ENCODE measurements at regions not wholly inside any gene's neighbourhood (a gene's known extent, or its start where the extent isn't known, plus 50 kb on each side); places are given as distances from the start of the nearest gene placed in this dataset.

- TF ChIP-seq, protein P1, sequence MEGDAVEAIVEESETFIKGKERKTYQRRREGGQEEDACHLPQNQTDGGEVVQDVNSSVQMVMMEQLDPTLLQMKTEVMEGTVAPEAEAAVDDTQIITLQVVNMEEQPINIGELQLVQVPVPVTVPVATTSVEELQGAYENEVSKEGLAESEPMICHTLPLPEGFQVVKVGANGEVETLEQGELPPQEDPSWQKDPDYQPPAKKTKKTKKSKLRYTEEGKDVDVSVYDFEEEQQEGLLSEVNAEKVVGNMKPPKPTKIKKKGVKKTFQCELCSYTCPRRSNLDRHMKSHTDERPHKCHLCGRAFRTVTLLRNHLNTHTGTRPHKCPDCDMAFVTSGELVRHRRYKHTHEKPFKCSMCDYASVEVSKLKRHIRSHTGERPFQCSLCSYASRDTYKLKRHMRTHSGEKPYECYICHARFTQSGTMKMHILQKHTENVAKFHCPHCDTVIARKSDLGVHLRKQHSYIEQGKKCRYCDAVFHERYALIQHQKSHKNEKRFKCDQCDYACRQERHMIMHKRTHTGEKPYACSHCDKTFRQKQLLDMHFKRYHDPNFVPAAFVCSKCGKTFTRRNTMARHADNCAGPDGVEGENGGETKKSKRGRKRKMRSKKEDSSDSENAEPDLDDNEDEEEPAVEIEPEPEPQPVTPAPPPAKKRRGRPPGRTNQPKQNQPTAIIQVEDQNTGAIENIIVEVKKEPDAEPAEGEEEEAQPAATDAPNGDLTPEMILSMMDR (IDR thresholded peaks at IDR 0.05) = no peak
- TF ChIP-seq POLR2A (IDR thresholded peaks at IDR 0.05) = no peak
- intact Hi-C loops (cut with DNase I) = no loop called here
- Histone ChIP-seq H3K27ac (no peak overlapping the region), H3K27me3 (no peaks in the 10 kb centered on the region), H3K36me3 (no peaks in the 10 kb centered on the region), H3K4me3 (no peak overlapping the region), H3K4me1 (no peaks in the 10 kb centered on the region), H3K9me3 (no peaks in the 10 kb centered on the region)
- ATAC-seq = no peak
- WGBS (ENCODE audit: insufficient coverage, low coverage, low lambda C conversion rate, missing lambda C conversion rate) = 72% methylated on average over 3 of the region's 8 CpGs
- DNase-seq = no peak
Observed at GRCh38 chr5:167916261-167916691, 375.2 kb upstream of the WWC1 start.

DNA sequence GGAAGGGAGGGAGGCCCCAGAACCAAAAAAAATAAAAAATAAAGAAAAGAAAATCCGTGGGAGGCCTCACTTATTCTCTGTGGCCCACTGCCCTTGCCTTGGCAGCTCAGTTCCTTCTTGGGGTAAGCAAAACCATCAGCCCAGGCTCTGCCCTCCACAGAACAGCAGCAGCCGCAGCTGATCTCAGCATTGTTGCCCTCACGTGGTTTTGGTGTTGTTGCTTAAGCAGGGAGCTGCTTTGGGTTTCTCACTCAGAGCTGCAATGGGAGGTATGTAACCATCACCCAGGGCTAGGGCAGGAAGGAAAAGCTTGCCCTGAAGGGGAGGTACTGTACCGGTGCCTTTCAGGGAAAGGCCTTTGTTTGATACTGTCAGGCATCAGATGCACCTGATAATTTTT lies 374.7 kb upstream of the WWC1 start:
- DNase-seq (no peak), ATAC-seq (peak in 1 of 4 donors; percentile 42)
- no peak overlapping the region for H3K4me3 ChIP-seq
- TF ChIP-seq, protein P1 (IDR thresholded peaks at IDR 0.05) = no peak
- TF ChIP-seq POLR2A (IDR thresholded peaks at IDR 0.05) = no peak
- no peak overlapping the region for H3K27ac ChIP-seq
- H3K36me3 ChIP-seq = no peaks in the 10 kb centered on the region
- H3K4me1 ChIP-seq = no peaks in the 10 kb centered on the region
- 28% methylated on average over 4 of the region's 4 CpGs for WGBS (ENCODE audit: insufficient coverage, low coverage, low lambda C conversion rate, missing lambda C conversion rate)
- intact Hi-C loops (cut with DNase I) = no loop called here
- H3K27me3 ChIP-seq = no peaks in the 10 kb centered on the region
- no peaks in the 10 kb centered on the region for H3K9me3 ChIP-seq

GRCh38 chr5:167918184-167918812 lies 373.1 kb upstream of the WWC1 start:
- ATAC-seq = no peak
- intact Hi-C loops (cut with DNase I) = no loop called here
- DNase-seq = no peak
- H3K9me3 ChIP-seq = no peaks in the 10 kb centered on the region
- H3K27ac ChIP-seq = no peak overlapping the region
- TF ChIP-seq, protein P1 (IDR thresholded peaks at IDR 0.05) = no peak
- TF ChIP-seq POLR2A (IDR thresholded peaks at IDR 0.05) = no peak
- no peaks in the 10 kb centered on the region for H3K36me3 ChIP-seq
- H3K4me1 ChIP-seq = no peaks in the 10 kb centered on the region
- WGBS (ENCODE audit: insufficient coverage, low coverage, low lambda C conversion rate, missing lambda C conversion rate) = 63% methylated on average over 6 of the region's 11 CpGs
- H3K27me3 ChIP-seq = no peaks in the 10 kb centered on the region
- no peak overlapping the region for H3K4me3 ChIP-seq

DNA sequence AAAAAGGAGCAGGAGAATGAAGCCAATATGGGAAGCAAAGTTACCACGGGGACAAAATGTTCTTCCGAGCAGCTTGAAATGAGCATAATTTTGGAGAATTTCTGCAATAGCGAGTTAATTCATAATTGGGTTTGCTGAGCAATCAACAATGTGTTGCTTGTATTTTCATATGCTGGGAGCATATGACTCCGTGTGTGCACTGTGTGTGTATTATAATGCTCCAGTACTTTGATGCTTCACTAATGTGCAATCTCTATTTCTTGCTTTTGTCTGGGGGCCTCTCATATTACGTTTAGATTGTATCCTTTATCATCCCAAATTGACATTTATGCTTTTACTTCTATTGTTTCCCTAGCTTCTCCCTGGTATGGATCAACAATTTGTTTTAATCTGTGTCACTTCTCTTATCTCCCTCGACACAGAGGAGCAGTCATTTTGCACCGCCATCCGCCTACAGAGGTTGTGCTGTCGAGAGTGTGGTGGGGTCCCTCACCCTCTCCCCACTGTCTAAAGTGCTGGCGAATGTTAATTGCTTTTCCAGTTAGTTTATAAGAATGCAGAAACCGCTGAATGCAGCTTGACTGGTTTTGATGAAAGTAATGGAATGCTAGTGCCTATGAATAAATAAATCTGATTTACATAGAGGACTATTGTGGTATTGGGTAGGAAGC lies 372.5 kb upstream of the WWC1 start:
- H3K4me1 ChIP-seq = no peaks in the 10 kb centered on the region
- no peaks in the 10 kb centered on the region for H3K36me3 ChIP-seq
- H3K9me3 ChIP-seq = no peaks in the 10 kb centered on the region
- WGBS (ENCODE audit: insufficient coverage, low coverage, low lambda C conversion rate, missing lambda C conversion rate) = 68% methylated on average over 11 of the region's 11 CpGs
- intact Hi-C loops (cut with DNase I) = no loop called here
- no peak for ATAC-seq
- no peak for DNase-seq
- H3K27me3 ChIP-seq = no peaks in the 10 kb centered on the region
- TF ChIP-seq, protein P1 (IDR thresholded peaks at IDR 0.05) = no peak
- no peak for TF ChIP-seq POLR2A (IDR thresholded peaks at IDR 0.05)
- no peak overlapping the region for H3K4me3 ChIP-seq
- no peak overlapping the region for H3K27ac ChIP-seq
